IMR-90 (cell line): ENCODE measurements at regions not wholly inside any gene's neighbourhood (a gene's known extent, or its start where the extent isn't known, plus 50 kb on each side); places are given as distances from the start of the nearest gene placed in this dataset.

ENCODE experiments used
- ATAC-seq: fragments of 200-7000 bp; cut with Tn5 transposase; 2 replicates; pipeline ENCODE4 v1.9.1; 2020; ENCODE audit warnings: low read depth, mild to moderate bottlenecking, moderate library complexity
- BruUV-seq: library from RNA; stranded (reverse); fragments of 400-500 nt; replicated peaks from 2 replicates; lab custom pipeline; 2021; lab: Mats Ljungman, UMichigan
- CTCF ChIA-PET: fragments of 300-600 bp; formaldehyde crosslinking; extraction: SDS; loops from one replicate; lab custom pipeline; 2021; ENCODE audit warnings: antibody characterized with exemption; lab: Yijun Ruan, JAX
- POLR2A ChIA-PET: fragments of 300-600 bp; sonication (Branson Sonifier 250); formaldehyde crosslinking; loops from one replicate; lab custom pipeline; 2022; ENCODE audit warnings: antibody characterized with exemption; ENCODE audit not compliant: unreplicated experiment; lab: Charles Lee
- DNase-seq: peaks from one replicate; pipeline ENCODE4 v3.0.0; 2013
- H2AFZ ChIP-seq: replicated peaks from 2 replicates; pipeline ENCODE3; 2013; ENCODE audit warnings: low read length, mild to moderate bottlenecking; ENCODE audit not compliant: poor library complexity
- H2AK5ac ChIP-seq: 2 replicates; pipeline ENCODE4 v1.6.1; 2013; ENCODE audit warnings: low read depth, low read length, inconsistent platforms
- H2AK9ac ChIP-seq: replicated peaks from 2 replicates; pipeline ENCODE3; 2013; ENCODE audit warnings: mild to moderate bottlenecking, low read depth, low read length, moderate library complexity; ENCODE audit not compliant: poor library complexity
- H2BK120ac ChIP-seq: 2 replicates; pipeline ENCODE4 v1.6.1; 2013; ENCODE audit warnings: low read depth, low read length, inconsistent platforms
- H2BK15ac ChIP-seq: 3 replicates; pipeline ENCODE4 v1.6.1; 2013; ENCODE audit warnings: low read depth, low read length, inconsistent platforms
- H2BK20ac ChIP-seq: 2 replicates; pipeline ENCODE4 v1.6.1; 2013; ENCODE audit warnings: low read depth, mild to moderate bottlenecking, inconsistent platforms, low read length, moderate library complexity
- H2BK5ac ChIP-seq: 2 replicates; pipeline ENCODE4 v1.6.1; 2013; ENCODE audit warnings: mild to moderate bottlenecking, low read depth, low read length, inconsistent platforms; ENCODE audit not compliant: poor library complexity, severe bottlenecking
- H3K14ac ChIP-seq: replicated peaks from 2 replicates; pipeline ENCODE4 v1.6.1; 2013; ENCODE audit warnings: low read depth, low read length, inconsistent platforms
- H3K18ac ChIP-seq: 2 replicates; pipeline ENCODE4 v1.6.1; 2013; ENCODE audit warnings: low read depth, low read length, control low read depth
- H3K23ac ChIP-seq: 2 replicates; pipeline ENCODE4 v1.6.1; 2013; ENCODE audit warnings: low read depth, low read length, inconsistent platforms
- H3K27ac ChIP-seq: 2 replicates; pipeline ENCODE4 v1.5.1; 2013; ENCODE audit warnings: mild to moderate bottlenecking, control low read depth, low read length; ENCODE audit not compliant: insufficient read depth
- H3K27me3 ChIP-seq: 2 replicates; pipeline ENCODE4 v1.6.1; 2013; ENCODE audit warnings: low read length; ENCODE audit not compliant: control insufficient read depth, insufficient read depth
- H3K36me3 ChIP-seq: 2 replicates; pipeline ENCODE4 v1.6.1; 2013; ENCODE audit warnings: low read length, mixed read lengths; ENCODE audit not compliant: control insufficient read depth, insufficient read depth
- H3K4ac ChIP-seq: 2 replicates; pipeline ENCODE4 v1.6.1; 2013; ENCODE audit warnings: low read depth, low read length, inconsistent platforms
- H3K4me1 ChIP-seq: 2 replicates; pipeline ENCODE4 v1.6.1; 2013; ENCODE audit warnings: low read length, mixed read lengths; ENCODE audit not compliant: control insufficient read depth, insufficient read depth
- H3K4me2 ChIP-seq: 2 replicates; pipeline ENCODE4 v1.6.1; 2013; ENCODE audit warnings: low read depth, mild to moderate bottlenecking, control low read depth, low read length, moderate library complexity
- H3K4me3 ChIP-seq: 2 replicates; pipeline ENCODE4 v1.5.1; 2013; ENCODE audit warnings: low read depth, mild to moderate bottlenecking, control low read depth, low read length, moderate library complexity; ENCODE audit not compliant: insufficient read depth
- H3K56ac ChIP-seq: 2 replicates; pipeline ENCODE4 v1.6.1; 2013; ENCODE audit warnings: low read length, inconsistent platforms; ENCODE audit not compliant: insufficient read depth; ENCODE audit errors: extremely low read depth
- H3K79me1 ChIP-seq, 2 experiments: 2 replicates each; pipeline ENCODE4 v1.6.1; 2013; ENCODE audit warnings: low read length in 2 of 2, inconsistent platforms in 1 of 2, low read depth in 1 of 2
- H3K9ac ChIP-seq: 2 replicates; pipeline ENCODE4 v1.6.1; 2013; ENCODE audit warnings: low read depth, low read length, control low read depth
- H3K9me1 ChIP-seq: 2 replicates; pipeline ENCODE4 v1.6.1; 2013; ENCODE audit warnings: low read length, inconsistent platforms; ENCODE audit not compliant: insufficient read depth
- H3K9me3 ChIP-seq: 2 replicates; pipeline ENCODE4 v1.6.1; 2013; ENCODE audit warnings: low read length; ENCODE audit not compliant: control insufficient read depth, insufficient read depth
- H4K20me1 ChIP-seq: 2 replicates; pipeline ENCODE4 v1.6.1; 2013; ENCODE audit warnings: low read length, inconsistent platforms; ENCODE audit not compliant: insufficient read depth
- H4K5ac ChIP-seq: 2 replicates; pipeline ENCODE4 v1.6.1; 2013; ENCODE audit warnings: mild to moderate bottlenecking, low read depth, low read length, control low read depth
- H4K8ac ChIP-seq, 2 experiments: 2 replicates each; pipeline ENCODE4 v1.6.1; 2013; ENCODE audit warnings: low read depth in 2 of 2, low read length in 2 of 2, control low read depth in 1 of 2, inconsistent platforms in 1 of 2
- H4K91ac ChIP-seq: 2 replicates; pipeline ENCODE4 v1.6.1; 2013; ENCODE audit warnings: low read depth, low read length, inconsistent platforms; ENCODE audit not compliant: insufficient read depth
- BHLHE40 ChIP-seq: fragments of 150-350 bp; IDR thresholded peaks from 2 replicates; pipeline ENCODE4 v1.6.1; 2016; ENCODE audit warnings: mild to moderate bottlenecking, low read depth, low read length
- CHD1 ChIP-seq: IDR thresholded peaks from 2 replicates; pipeline ENCODE4 v1.6.1; 2012; ENCODE audit warnings: low read depth, low read length, improper control_type of control experiment
- CTCF ChIP-seq: conservative IDR thresholded peaks from 2 replicates; pipeline ENCODE4 v1.5.1; 2012; ENCODE audit warnings: mild to moderate bottlenecking, low read depth, low read length, improper control_type of control experiment
- FOS ChIP-seq: fragments of 150-350 bp; IDR thresholded peaks from 2 replicates; pipeline ENCODE4 v1.6.1; 2016; ENCODE audit warnings: low read depth, low read length
- MAFK ChIP-seq: IDR thresholded peaks from 2 replicates; pipeline ENCODE4 v1.6.1; 2012; ENCODE audit warnings: low read depth, low read length, improper control_type of control experiment
- MAZ ChIP-seq: IDR thresholded peaks from 2 replicates; pipeline ENCODE4 v1.6.1; 2012; ENCODE audit warnings: low read depth, mild to moderate bottlenecking, low read length, improper control_type of control experiment, moderate library complexity, borderline replicate concordance
- MXI1 ChIP-seq: IDR thresholded peaks from 2 replicates; pipeline ENCODE4 v1.6.1; 2012; ENCODE audit warnings: low read depth, mild to moderate bottlenecking, low read length, moderate library complexity, borderline replicate concordance
- RAD21 ChIP-seq: IDR thresholded peaks from 2 replicates; pipeline ENCODE4 v1.6.1; 2012; ENCODE audit warnings: low read length, improper control_type of control experiment
- RFX5 ChIP-seq: IDR thresholded peaks from 2 replicates; pipeline ENCODE4 v1.8.0; 2012; ENCODE audit warnings: low read depth, mild to moderate bottlenecking, low read length, moderate library complexity
- SMC3 ChIP-seq: fragments of 150-350 bp; IDR thresholded peaks from 2 replicates; pipeline ENCODE4 v1.6.1; 2016; ENCODE audit warnings: low read depth, mild to moderate bottlenecking, antibody characterized with exemption, low read length, moderate library complexity
- USF2 ChIP-seq: fragments of 150-350 bp; IDR thresholded peaks from 2 replicates; pipeline ENCODE4 v1.6.1; 2017; ENCODE audit warnings: mild to moderate bottlenecking, antibody characterized with exemption, low read length, low read depth
- WGBS, 2 experiments: methylation state at CpG; one replicate each; pipeline versions ENCODE4 v1.1.5 to v1.1.7; 2013; ENCODE audit warnings: missing lambda C conversion rate in 2 of 2; ENCODE audit not compliant: insufficient read length in 1 of 2; ENCODE audit errors: extremely low coverage in 2 of 2; 5-methylcytosine and 5-hydroxymethylcytosine counted together
- dilution Hi-C: fragments of 300-500 bp; cut with HindIII; formaldehyde crosslinking; loops from one replicate; pipeline ENCODE4 v1.14.3; 2018; ENCODE audit warnings: low sequenced_read_pairs; ENCODE audit not compliant: unreplicated experiment
- in situ Hi-C: fragments of 300-500 bp; cut with MboI; formaldehyde crosslinking; loops from 3 replicates; pipeline ENCODE4 v1.14.3; 2019; ENCODE audit warnings: low sequenced_read_pairs, inconsistent platforms, mixed read lengths
- intact Hi-C: fragments of 100-400 bp; cut with micrococcal nuclease; formaldehyde crosslinking; loops from 2 replicates; pipeline ENCODE4 v1.10.0; 2022

GRCh38 chr2:192655916-192656315, 461.2 kb upstream of the TMEFF2 start:
- H2BK5ac ChIP-seq = no peak overlapping the region
- no peak overlapping the region for H3K23ac ChIP-seq
- H3K18ac ChIP-seq = no peak overlapping the region
- dilution Hi-C loops (no loop called here), intact Hi-C loops (no loop called here), in situ Hi-C loops (no loop called here)
- no peak overlapping the region for H3K27ac ChIP-seq
- no peak overlapping the region for H3K4me2 ChIP-seq
- no peak overlapping the region for H3K9ac ChIP-seq
- no peak overlapping the region for H2AK5ac ChIP-seq
- no peak overlapping the region for H3K4me3 ChIP-seq
- no CpG with 5 or more reads among the region's 3 CpGs for WGBS, 2 experiments
- H3K9me3 ChIP-seq = 0 out of 2 replicates have a peak, but pooled peaks cover 5% of the 10 kb centered on the region
- H4K91ac ChIP-seq = no peak overlapping the region
- H3K79me1 ChIP-seq = no peaks in the 10 kb centered on the region
- no peak overlapping the region for H3K4ac ChIP-seq
- TF ChIP-seq MAZ = no peak
- TF ChIP-seq RFX5 = no peak
- TF ChIP-seq CHD1 = no peak
- TF ChIP-seq MAFK = no peak
- TF ChIP-seq CTCF = no peak
- TF ChIP-seq USF2 = no peak
- no peak for TF ChIP-seq BHLHE40
- TF ChIP-seq SMC3 = no peak
- TF ChIP-seq MXI1 = no peak
- no peak for TF ChIP-seq RAD21
- TF ChIP-seq FOS = no peak
- BruUV-seq = no TSS peak
- ChIA-PET CTCF (no interaction called here), POLR2A (no interaction called here)
- H3K27me3 ChIP-seq = no peaks in the 10 kb centered on the region
- no peak for ATAC-seq
- no peaks in the 10 kb centered on the region for H3K4me1 ChIP-seq
- no peak overlapping the region for H2BK15ac ChIP-seq
- H4K20me1 ChIP-seq = no peaks in the 10 kb centered on the region
- H2BK120ac ChIP-seq = no peak overlapping the region
- no peak for DNase-seq
- H3K36me3 ChIP-seq = no peaks in the 10 kb centered on the region
- no peak overlapping the region for H2BK20ac ChIP-seq
- no peak overlapping the region for H3K14ac ChIP-seq
- H3K9me1 ChIP-seq = no peaks in the 10 kb centered on the region
- H4K5ac ChIP-seq = no peak overlapping the region
- no peak overlapping the region for H4K8ac ChIP-seq
- H2AK9ac ChIP-seq = no peak overlapping the region
- no peak overlapping the region for H3K56ac ChIP-seq
- no peak overlapping the region for H2AFZ ChIP-seq
